Esophagus (tissue), 2 donors: ENCODE measurements at regions not wholly inside any gene's neighbourhood (a gene's known extent, or its start where the extent isn't known, plus 50 kb on each side); places are given as distances from the start of the nearest gene placed in this dataset.
"Not testable (repeated sequence)": the region's sequence is repeated elsewhere in the genome, so short reads cannot be mapped to it uniquely, and the experiment has no call there.

ENCODE experiments used
- H3K27ac ChIP-seq, 2 donors: one replicate each; pipeline ENCODE4 v1.5.1; 2013; ENCODE audit warnings: low read depth in 2 of 2, mild to moderate bottlenecking in 2 of 2, inconsistent platforms in 1 of 2, low read length in 1 of 2, moderate library complexity in 1 of 2
- H3K27me3 ChIP-seq, 2 donors: one replicate each; pipeline ENCODE4 v1.6.1; 2013; ENCODE audit warnings: low read length in 2 of 2, control low read depth in 1 of 2, mild to moderate bottlenecking in 1 of 2; ENCODE audit not compliant: insufficient read depth in 2 of 2, control insufficient read depth in 1 of 2
- H3K36me3 ChIP-seq, 2 donors: one replicate each; pipeline ENCODE4 v1.6.1; 2013; ENCODE audit warnings: low read length in 1 of 2; ENCODE audit not compliant: control insufficient read depth in 2 of 2, insufficient read depth in 2 of 2
- H3K4me1 ChIP-seq, 2 donors: one replicate each; pipeline ENCODE4 v1.6.1; 2013; ENCODE audit warnings: low read length in 1 of 2; ENCODE audit not compliant: control insufficient read depth in 2 of 2, insufficient read depth in 2 of 2
- H3K4me3 ChIP-seq, 2 donors: one replicate each; pipeline ENCODE4 v1.5.1; 2013; ENCODE audit warnings: low read length in 2 of 2, mild to moderate bottlenecking in 2 of 2, low read depth in 1 of 2, moderate library complexity in 1 of 2
- H3K9me3 ChIP-seq, 2 donors: one replicate each; pipeline ENCODE4 v1.6.1; 2013; ENCODE audit warnings: mild to moderate bottlenecking in 2 of 2, low read depth in 1 of 2, low read length in 1 of 2, moderate library complexity in 1 of 2; ENCODE audit not compliant: control insufficient read depth in 2 of 2, insufficient read depth in 1 of 2
- WGBS, 2 donors: extraction: QIAGEN DNeasy Blood & Tissue Kit; methylation state at CpG; one replicate each; pipeline ENCODE4 v1.1.7; 2013; 5-methylcytosine and 5-hydroxymethylcytosine counted together
- donor health status: healthy with polysubstance abuse.
- donor health status: Bipolar disorder and iron deficiency.

- Histone ChIP-seq H3K9me3 (peaks cover 0 to 32% of the 10 kb centered on the region in 2 donors), H3K4me3 (no peak overlapping the region), H3K27me3 (no peaks in the 10 kb centered on the region), H3K4me1 (no peaks in the 10 kb centered on the region), H3K36me3 (no peaks in the 10 kb centered on the region), H3K27ac (no peak overlapping the region)
- 48 to 53% methylated on average over 4 of the region's 4 CpGs for WGBS, 2 donors
These were observed 275.3 kb downstream of the C11orf87 start for GRCh38 chr11:109697140-109697843.

- no peak overlapping the region for H3K27ac ChIP-seq
- no peaks in the 10 kb centered on the region for H3K27me3 ChIP-seq
- no peaks in the 10 kb centered on the region for H3K4me1 ChIP-seq
- H3K9me3 ChIP-seq = peaks cover 0 to 27% of the 10 kb centered on the region in 2 donors
- no peak overlapping the region for H3K4me3 ChIP-seq
- no peaks in the 10 kb centered on the region for H3K36me3 ChIP-seq
These were observed 276.2 kb downstream of the C11orf87 start for GRCh38 chr11:109698237-109698636.

- Histone ChIP-seq H3K9me3 (no peaks in the 10 kb centered on the region), H3K27me3 (no peaks in the 10 kb centered on the region), H3K4me1 (no peaks in the 10 kb centered on the region), H3K36me3 (no peaks in the 10 kb centered on the region), H3K27ac (no peak overlapping the region), H3K4me3 (no peak overlapping the region)
- 84 to 90% methylated on average over 4 of the region's 4 CpGs for WGBS, 2 donors
These were observed 282.4 kb downstream of the C11orf87 start for GRCh38 chr11:109704432-109704831.

GRCh38 chr11:109706945-109707344 is 285.0 kb downstream of the C11orf87 start:
- no peaks in the 10 kb centered on the region for H3K36me3 ChIP-seq
- no peaks in the 10 kb centered on the region for H3K4me1 ChIP-seq
- H3K27ac ChIP-seq = no peak overlapping the region
- WGBS, 2 donors = 93 to 94% methylated on average over 1 of the region's 1 CpG
- H3K4me3 ChIP-seq = no peak overlapping the region
- H3K27me3 ChIP-seq = no peaks in the 10 kb centered on the region
- no peaks in the 10 kb centered on the region for H3K9me3 ChIP-seq

- no peaks in the 10 kb centered on the region for H3K27me3 ChIP-seq
- WGBS, 2 donors = 73 to 77% methylated on average over 2 of the region's 2 CpGs
- H3K27ac ChIP-seq = no peak overlapping the region
- H3K36me3 ChIP-seq = no peaks in the 10 kb centered on the region
- H3K4me3 ChIP-seq = no peak overlapping the region
- H3K9me3 ChIP-seq = no peaks in the 10 kb centered on the region
- H3K4me1 ChIP-seq = no peaks in the 10 kb centered on the region
These were observed 285.4 kb downstream of the C11orf87 start for GRCh38 chr11:109707411-109707810.

GRCh38 chr11:109708184-109708583 is 286.2 kb downstream of the C11orf87 start:
- Histone ChIP-seq H3K27ac (no peak overlapping the region), H3K27me3 (no peaks in the 10 kb centered on the region), H3K4me3 (no peak overlapping the region), H3K9me3 (no peaks in the 10 kb centered on the region), H3K36me3 (no peaks in the 10 kb centered on the region), H3K4me1 (no peaks in the 10 kb centered on the region)
- whole genome bisulfite sequencing, 2 donors = 27 to 40% methylated on average over 1 of the region's 1 CpG

GRCh38 chr11:109714444-109714843 is 292.5 kb downstream of the C11orf87 start:
- not testable (repeated sequence) for H3K9me3 ChIP-seq, H3K36me3 ChIP-seq, H3K4me1 ChIP-seq, H3K27me3 ChIP-seq, H3K4me3 ChIP-seq, H3K27ac ChIP-seq
- WGBS, 2 donors = 89 to 92% methylated on average over 2 of the region's 2 CpGs

GRCh38 chr11:109715424-109715823 is 293.4 kb downstream of the C11orf87 start:
- not testable (repeated sequence) for H3K36me3 ChIP-seq, H3K9me3 ChIP-seq, H3K27me3 ChIP-seq, H3K4me3 ChIP-seq, H3K27ac ChIP-seq, H3K4me1 ChIP-seq
- 68 to 75% methylated on average over 4 of the region's 4 CpGs for WGBS, 2 donors

GRCh38 chr11:109726061-109726460 is 304.1 kb downstream of the C11orf87 start:
- 55 to 66% methylated on average over 2 of the region's 2 CpGs for WGBS, 2 donors
- Histone ChIP-seq H3K4me1 (no peaks in the 10 kb centered on the region), H3K27ac (no peak overlapping the region), H3K9me3 (no peaks in the 10 kb centered on the region), H3K4me3 (no peak overlapping the region), H3K27me3 (no peaks in the 10 kb centered on the region), H3K36me3 (no peaks in the 10 kb centered on the region)

GRCh38 chr11:109728056-109728455 is 306.1 kb downstream of the C11orf87 start:
- Histone ChIP-seq H3K36me3 (no peaks in the 10 kb centered on the region), H3K27ac (no peak overlapping the region), H3K4me3 (no peak overlapping the region), H3K9me3 (no peaks in the 10 kb centered on the region), H3K27me3 (no peaks in the 10 kb centered on the region), H3K4me1 (no peaks in the 10 kb centered on the region)
- WGBS, 2 donors = 49% methylated on average over 1 of the region's 1 CpG
